GM21576 (cell line): ENCODE measurements at regions not wholly inside any gene's neighbourhood (a gene's known extent, or its start where the extent isn't known, plus 50 kb on each side); places are given as distances from the start of the nearest gene placed in this dataset.
"Not testable (repeated sequence)": the region's sequence is repeated elsewhere in the genome, so short reads cannot be mapped to it uniquely, and the experiment has no call there.

Experiments
- ATAC-seq: cut with Tn5 transposase; IDR thresholded peaks from one replicate; pipeline ENCODE4 v1.9.1; 2021; ENCODE audit warnings: mild to moderate bottlenecking, moderate library complexity; ENCODE audit not compliant: unreplicated experiment

DNA sequence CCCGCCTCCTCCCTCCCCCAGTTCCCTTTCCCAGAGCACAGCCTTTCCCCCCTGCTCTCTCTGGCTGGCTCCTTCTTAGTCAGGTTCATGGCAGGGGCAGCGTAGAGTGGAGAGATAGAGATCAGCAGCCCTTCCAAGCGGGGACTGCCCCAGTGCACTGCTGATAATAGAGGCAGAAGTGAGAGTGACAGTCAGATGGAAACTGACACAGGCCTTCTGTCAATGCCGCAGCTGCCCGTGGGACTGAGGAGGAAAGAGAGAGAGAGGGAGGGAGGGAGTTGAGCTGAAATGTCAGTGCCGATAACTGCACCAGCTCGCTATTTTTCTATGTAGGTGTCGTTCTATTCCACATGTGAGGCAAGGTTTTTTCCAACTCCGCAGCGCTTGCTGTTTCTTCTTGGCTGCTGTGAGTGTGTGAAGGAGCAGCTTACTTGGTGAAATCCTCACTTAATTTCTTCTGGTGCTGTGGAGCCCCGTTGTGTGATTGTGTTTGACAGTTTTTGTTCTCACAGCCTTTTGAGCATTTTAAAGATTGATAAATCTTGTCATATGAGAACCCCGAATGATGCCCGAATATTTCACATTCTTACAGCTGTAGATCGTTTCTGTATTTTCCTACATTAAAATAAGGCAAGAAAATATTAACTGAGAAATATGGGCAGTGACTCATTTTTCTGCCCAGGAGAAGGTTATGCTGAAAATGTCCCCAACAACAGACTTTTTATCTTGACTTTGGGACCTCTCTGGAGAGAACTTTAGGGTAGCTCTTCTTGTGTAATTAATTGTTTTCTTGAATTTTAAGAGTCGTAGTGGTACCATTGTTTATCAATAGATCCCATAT, 386.4 kb upstream of the MMS22L start:
- peak; percentile 100 for ATAC-seq

DNA sequence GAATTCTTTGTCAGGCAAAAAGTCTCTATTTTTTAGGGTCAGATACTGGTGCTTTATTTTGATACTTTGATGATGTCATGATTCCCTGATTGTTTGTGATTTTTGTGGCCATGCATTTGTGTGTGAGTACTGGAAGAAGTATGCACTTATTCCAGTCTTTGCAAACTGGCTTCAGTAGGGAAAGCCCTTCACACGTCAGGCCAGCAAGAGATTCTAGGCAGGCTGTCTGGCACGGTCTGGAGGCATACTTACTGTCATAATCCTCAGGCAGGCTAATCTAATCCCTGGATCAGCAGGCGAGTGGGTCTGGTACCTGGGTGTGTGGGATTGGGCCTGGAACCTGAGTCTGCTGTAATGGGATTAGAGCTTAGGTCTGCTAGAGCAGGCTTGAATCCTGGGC, 391.8 kb upstream of the MMS22L start:
- ATAC-seq = no peak

DNA sequence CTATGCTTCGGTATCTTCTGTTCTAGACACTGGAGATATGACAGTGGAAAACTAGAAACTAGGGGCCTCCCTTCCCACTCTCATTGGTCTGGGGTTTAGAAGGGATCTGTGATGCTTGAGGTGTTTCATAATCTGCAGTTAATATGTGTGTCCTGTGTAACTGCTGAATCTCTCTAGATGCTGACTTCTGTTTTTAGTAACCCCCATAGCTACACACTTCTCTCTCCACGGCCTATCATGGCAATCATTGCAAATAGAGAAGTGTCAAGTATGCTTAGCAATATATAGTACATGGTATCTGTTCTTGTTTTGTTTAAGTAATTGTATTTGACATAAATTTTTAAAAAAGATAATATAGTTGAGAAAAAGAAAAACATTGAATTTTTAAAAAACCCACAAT, 394.6 kb upstream of the MMS22L start:
- ATAC-seq = no peak

GRCh38 chr6:97687916-97688315, 404.9 kb upstream of the MMS22L start:
- no peak for ATAC-seq

GRCh38 chr6:97689078-97689754, 406.2 kb upstream of the MMS22L start:
- ATAC-seq = no peak

DNA sequence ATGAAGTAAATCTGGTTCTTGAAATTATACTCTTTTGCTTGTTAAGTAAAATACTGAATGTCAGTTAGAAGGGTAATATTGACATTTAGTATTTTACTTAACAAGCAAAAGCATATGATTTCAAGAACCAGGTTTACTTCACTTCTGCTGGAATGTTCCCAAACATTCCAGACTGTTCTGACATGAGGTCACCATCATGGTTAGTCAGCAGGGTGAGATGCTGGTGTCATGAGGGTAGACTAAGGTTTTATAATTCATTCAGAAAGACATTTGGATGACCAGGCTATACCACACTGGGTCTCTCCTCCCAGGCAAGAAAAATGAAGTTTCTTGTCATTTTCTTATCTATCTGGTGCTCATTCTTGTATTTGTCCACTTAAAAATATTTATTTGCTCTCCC, 414.4 kb upstream of the MMS22L start:
- no peak for ATAC-seq

DNA sequence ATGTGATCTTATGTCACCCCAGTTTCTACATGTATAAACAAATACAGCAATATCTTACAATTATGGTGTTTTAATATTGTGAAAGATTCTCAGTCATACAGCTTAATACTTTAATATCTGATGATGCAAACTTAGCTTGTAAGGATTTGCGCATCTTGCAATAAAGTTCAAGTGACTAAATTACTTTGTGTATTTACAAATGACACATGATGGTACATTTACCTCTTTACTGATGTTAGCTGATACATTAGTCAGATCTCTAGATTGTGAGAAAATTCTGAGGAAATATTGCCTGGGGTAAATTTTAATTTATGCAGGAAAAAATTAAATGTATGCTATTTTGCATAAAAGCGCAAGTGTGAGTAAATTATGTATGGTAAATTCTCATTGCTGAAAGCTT, 418.8 kb upstream of the MMS22L start:
- ATAC-seq = no peak

- ATAC-seq = no peak
Observed at GRCh38 chr6:97702248-97702647, 419.2 kb upstream of the MMS22L start.

DNA sequence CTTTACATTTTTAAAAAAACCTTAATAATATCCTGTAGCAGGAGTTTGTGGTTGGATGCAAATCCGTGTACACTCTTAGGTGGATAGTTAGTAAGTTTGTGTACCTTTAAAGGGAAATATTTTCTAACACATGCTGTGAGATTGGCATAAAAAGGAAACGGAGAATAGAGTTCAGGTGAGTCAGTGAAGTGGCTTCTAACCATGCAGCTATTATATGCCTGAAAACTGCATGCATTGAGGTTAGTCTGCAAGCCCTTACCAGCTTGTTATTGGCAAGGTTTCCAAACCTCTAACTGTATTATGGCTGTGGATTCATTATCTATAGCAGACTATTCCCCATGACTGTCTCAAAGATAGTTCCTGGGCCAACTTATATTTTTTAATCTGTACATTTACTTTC, 420.6 kb upstream of the MMS22L start:
- no peak for ATAC-seq

- ATAC-seq = no peak
Observed at GRCh38 chr6:97705568-97705967, 422.6 kb upstream of the MMS22L start.

DNA sequence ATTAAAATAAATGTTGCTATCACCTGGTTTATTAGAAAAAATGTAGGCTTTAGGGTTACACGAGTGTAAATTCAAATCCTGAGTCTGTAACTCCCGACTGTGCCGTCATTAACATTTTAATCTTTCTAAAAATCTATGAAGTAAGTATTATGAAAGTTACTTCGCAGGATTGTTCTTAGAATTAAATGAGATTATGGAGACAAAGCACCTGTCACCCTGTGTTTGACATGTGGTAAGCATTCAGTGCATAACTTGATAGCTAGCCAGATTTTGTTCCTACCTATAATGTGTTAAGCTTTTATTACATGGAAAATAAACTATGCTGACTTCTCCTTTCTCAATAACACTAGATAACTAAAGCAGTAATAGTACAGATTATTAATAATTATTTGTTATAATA, 429.7 kb upstream of the MMS22L start:
- no peak for ATAC-seq

DNA sequence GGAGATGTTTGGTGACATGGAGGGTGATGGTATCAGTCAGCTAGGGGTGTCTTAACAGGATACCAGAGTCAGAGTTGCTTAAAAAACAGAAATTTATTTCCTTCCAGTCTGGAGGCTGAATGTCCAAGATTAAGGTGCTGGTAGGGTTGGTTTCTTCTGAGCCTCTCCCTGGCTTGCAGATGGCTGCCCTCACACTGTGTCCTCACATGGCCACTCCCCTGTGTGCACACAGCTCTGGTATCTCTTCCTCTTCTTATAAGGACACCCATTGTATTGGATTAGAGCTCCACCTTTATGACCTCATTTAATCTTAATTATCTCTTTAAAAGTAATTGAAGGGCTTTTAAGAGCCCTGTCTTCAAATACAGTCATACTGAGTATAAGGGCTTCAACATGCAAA, 431.8 kb upstream of the MMS22L start:
- ATAC-seq = no peak

GRCh38 chr6:97717086-97717485, 434.1 kb upstream of the MMS22L start:
- ATAC-seq = no peak

GRCh38 chr6:97726378-97726777, 443.4 kb upstream of the MMS22L start:
- ATAC-seq = no peak

DNA sequence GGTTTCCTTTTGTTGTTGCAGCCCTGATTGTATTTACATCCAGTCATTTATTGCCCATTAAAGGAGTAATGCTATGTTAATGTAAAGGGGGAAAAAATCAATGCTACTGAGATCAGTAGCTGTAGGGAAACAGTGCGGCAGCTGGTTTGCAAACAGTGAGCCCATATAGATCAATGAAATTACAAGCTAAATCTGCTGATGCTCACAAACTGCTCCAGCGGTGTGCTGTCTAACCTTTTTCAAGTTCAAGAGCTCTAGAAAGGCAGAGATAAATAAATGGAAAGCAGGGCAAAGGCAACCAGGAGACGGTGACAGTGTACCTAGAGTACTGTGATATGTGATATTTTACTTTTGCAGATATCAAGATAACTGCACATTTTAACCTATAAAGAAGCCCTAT, 449.0 kb upstream of the MMS22L start:
- ATAC-seq = no peak

DNA sequence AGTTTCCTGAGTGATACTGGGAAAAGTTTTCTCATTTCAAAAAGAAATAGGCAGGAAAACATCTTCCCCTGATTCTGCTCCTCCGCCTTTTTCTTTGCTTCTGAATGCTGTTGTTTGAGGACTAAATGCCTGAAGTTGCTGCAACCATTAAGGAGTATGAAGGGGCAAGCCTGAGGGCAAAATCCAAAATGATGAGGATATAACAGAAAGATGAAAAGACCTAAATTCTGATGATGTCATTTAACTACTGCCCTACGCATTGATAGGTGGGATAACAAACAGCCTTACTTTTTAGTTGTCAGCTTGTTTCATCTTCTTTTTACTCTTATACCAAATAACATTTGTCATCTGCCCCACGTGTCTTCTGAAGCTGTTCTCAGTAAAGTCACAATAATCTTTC, 474.6 kb upstream of the MMS22L start:
- no peak for ATAC-seq

- ATAC-seq = no peak
Observed at GRCh38 chr6:97765461-97765860, 482.4 kb upstream of the MMS22L start.

- no peak for ATAC-seq
Observed at GRCh38 chr6:97771372-97771771, 488.4 kb upstream of the MMS22L start.

- ATAC-seq = no peak
Observed at GRCh38 chr6:97775012-97775411, 492.0 kb upstream of the MMS22L start.

DNA sequence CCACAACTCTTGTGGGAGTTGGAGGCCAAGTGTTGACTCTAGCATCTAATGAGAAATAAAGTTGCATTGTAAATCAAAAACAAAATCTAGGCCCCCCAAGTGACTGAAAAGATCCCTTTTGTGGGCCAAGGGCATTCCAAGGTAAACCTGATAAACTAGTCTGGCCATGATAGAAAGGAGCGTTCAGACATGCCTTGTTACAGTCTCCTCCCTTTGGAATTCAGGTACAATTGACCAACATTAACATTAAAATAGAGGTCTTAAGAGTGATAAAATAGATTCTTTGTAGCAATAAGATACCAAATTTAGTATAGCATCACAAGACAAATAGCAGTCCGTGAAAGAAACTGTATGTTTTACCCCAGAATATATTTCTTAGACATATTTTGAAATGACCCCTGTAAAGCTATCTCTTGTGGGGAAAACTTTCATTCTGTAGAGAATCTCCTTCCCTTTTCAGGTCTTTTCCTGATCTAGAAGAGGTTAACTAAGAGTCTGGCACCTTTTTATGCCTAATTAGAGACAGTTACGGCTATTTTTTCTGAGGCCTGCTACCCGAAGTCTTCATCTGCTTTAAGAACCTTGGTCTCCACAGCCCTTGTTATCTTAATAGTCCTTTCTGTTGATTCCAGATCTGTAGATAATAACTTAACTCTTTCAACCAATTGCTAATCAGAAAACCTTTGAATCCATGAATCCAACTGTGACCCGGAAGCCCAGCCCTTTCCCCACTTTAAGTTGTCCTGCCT, 495.4 kb upstream of the MMS22L start:
- no peak for ATAC-seq

GRCh38 chr6:97779039-97779766, 496.2 kb upstream of the MMS22L start:
- not testable (repeated sequence) for ATAC-seq
